Endothelial cell of umbilical vein (primary cell): ENCODE measurements at regions not wholly inside any gene's neighbourhood (a gene's known extent, or its start where the extent isn't known, plus 50 kb on each side); places are given as distances from the start of the nearest gene placed in this dataset.

ENCODE experiments used
- BruUV-seq: library from RNA; stranded (reverse); fragments of 400-500 nt; replicated peaks from 2 replicates; lab custom pipeline; 2021; lab: Mats Ljungman, UMichigan
- CTCF ChIA-PET: fragments of 300-600, 350-600 bp; sonication (Branson Sonifier 250); formaldehyde crosslinking; loops from one replicate; lab custom pipeline; 2021; ENCODE audit warnings: antibody characterized with exemption, inconsistent platforms; lab: Charles Lee
- POLR2A ChIA-PET: fragments of 300-600, 350-600 bp; sonication (Branson Sonifier 250); formaldehyde crosslinking; loops from one replicate; lab custom pipeline; 2021; ENCODE audit warnings: antibody characterized with exemption, inconsistent platforms; lab: Charles Lee
- DNase-seq: peaks from one replicate; pipeline ENCODE4 v3.0.0-alpha.2; 2011; ENCODE audit warnings: low read depth, low spot score
- FAIRE-seq: peaks from 2 replicates; lab custom pipeline; 2011; peaks lifted over from hg19 to GRCh38; lab: Jason Lieb, UNC
- H2AFZ ChIP-seq: 2 replicates; pipeline ENCODE4 v1.6.0; 2012; ENCODE audit warnings: low read depth, low read length, control low read depth, inconsistent platforms
- H3K27ac ChIP-seq: 2 replicates; pipeline ENCODE4 v1.5.1; 2011; ENCODE audit warnings: low read depth, mild to moderate bottlenecking, control low read depth, low read length, moderate library complexity; ENCODE audit not compliant: insufficient read depth
- H3K27me3 ChIP-seq, 2 experiments: 2 replicates each; pipeline versions ENCODE4 v1.6.0 to v1.6.1; 2011; ENCODE audit warnings: low read length in 2 of 2, mixed read lengths in 1 of 2; ENCODE audit not compliant: control insufficient read depth in 2 of 2, insufficient read depth in 2 of 2
- H3K36me3 ChIP-seq, 2 experiments: 2 replicates in 1 of 2; 3 replicates in 1 of 2; pipeline ENCODE4 v1.5.1; 2011; ENCODE audit warnings: low read length in 2 of 2, mild to moderate bottlenecking in 1 of 2, moderate library complexity in 1 of 2; ENCODE audit not compliant: control insufficient read depth in 2 of 2, insufficient read depth in 2 of 2; ENCODE audit errors: extremely low read depth in 1 of 2
- H3K4me1 ChIP-seq: 3 replicates; pipeline ENCODE4 v1.5.1; 2011; ENCODE audit warnings: mild to moderate bottlenecking, low read length; ENCODE audit not compliant: control insufficient read depth, insufficient read depth; ENCODE audit errors: extremely low read depth
- H3K4me2 ChIP-seq: 2 replicates; pipeline ENCODE4 v1.6.1; 2011; ENCODE audit warnings: low read length, control low read depth, mixed read lengths; ENCODE audit not compliant: insufficient read depth
- H3K4me3 ChIP-seq, 3 experiments: fragments of 200-600 bp in 1 of 3; sonication (generic), shearing (Covaris generic) in 1 of 3; replicated peaks in 1 of 3; 2 replicates each; pipeline ENCODE4 v1.5.1; 2011 to 2016; ENCODE audit warnings: control low read depth in 3 of 3, low read length in 3 of 3, mild to moderate bottlenecking in 2 of 3, inconsistent platforms in 1 of 3, low read depth in 1 of 3, moderate library complexity in 1 of 3; ENCODE audit not compliant: insufficient read depth in 1 of 3
- H3K79me2 ChIP-seq: 2 replicates; pipeline ENCODE4 v1.6.0; 2012; ENCODE audit warnings: low read length, inconsistent platforms; ENCODE audit not compliant: control insufficient read depth, insufficient read depth
- H3K9ac ChIP-seq: replicated peaks from 2 replicates; pipeline ENCODE3; 2011; ENCODE audit warnings: low read length, control low read depth; ENCODE audit not compliant: insufficient read depth; ENCODE audit errors: extremely low read depth
- H3K9me1 ChIP-seq: replicated peaks from 3 replicates; pipeline ENCODE4 v1.6.0; 2011; ENCODE audit warnings: mild to moderate bottlenecking, low read length; ENCODE audit not compliant: control insufficient read depth, insufficient read depth; ENCODE audit errors: extremely low read depth
- H3K9me3 ChIP-seq: replicated peaks from 2 replicates; pipeline ENCODE4 v1.5.1; 2012; ENCODE audit warnings: low read length, inconsistent platforms; ENCODE audit not compliant: control insufficient read depth, insufficient read depth
- H4K20me1 ChIP-seq: replicated peaks from 2 replicates; pipeline ENCODE3; 2011; ENCODE audit warnings: mild to moderate bottlenecking, low read length; ENCODE audit not compliant: control insufficient read depth, insufficient read depth; ENCODE audit errors: extremely low read depth
- CTCF ChIP-seq, 2 donors: IDR thresholded peaks; 1 replicate in 1 of 2; 2 replicates in 1 of 2; pipeline ENCODE4 v1.5.1; 2011; ENCODE audit warnings: low read length in 2 of 2, mild to moderate bottlenecking in 2 of 2, moderate library complexity in 2 of 2, control low read depth in 1 of 2, inconsistent platforms in 1 of 2, low read depth in 1 of 2; ENCODE audit not compliant: insufficient read depth in 1 of 2; ENCODE audit errors: extremely low read depth in 1 of 2
- EZH2 ChIP-seq: IDR thresholded peaks from 2 replicates; pipeline ENCODE4 v1.6.1; 2012; ENCODE audit warnings: borderline replicate concordance, low read depth, mild to moderate bottlenecking, moderate library complexity, low read length, inconsistent platforms; ENCODE audit not compliant: severe bottlenecking
- FOS ChIP-seq: IDR thresholded peaks from 2 replicates; pipeline ENCODE4 v1.6.1; 2011; ENCODE audit warnings: mild to moderate bottlenecking, low read length, moderate library complexity, borderline replicate concordance; ENCODE audit not compliant: insufficient read depth
- GATA2 ChIP-seq: IDR thresholded peaks from 2 replicates; pipeline ENCODE4 v1.7.0; 2011; ENCODE audit warnings: low read depth, mild to moderate bottlenecking, moderate library complexity, mixed read lengths, low read length; ENCODE audit not compliant: insufficient read length, insufficient read depth
- JUN ChIP-seq: IDR thresholded peaks from 2 replicates; pipeline ENCODE4 v1.6.1; 2011; ENCODE audit warnings: borderline replicate concordance, low read depth; ENCODE audit not compliant: insufficient read length, insufficient read depth
- MYC ChIP-seq: IDR thresholded peaks from one replicate; pipeline ENCODE4 v1.6.1; 2011; ENCODE audit warnings: mild to moderate bottlenecking, low read depth, low read length
- POLR2A ChIP-seq: IDR thresholded peaks from 2 replicates; pipeline ENCODE4 v1.6.1; 2012; ENCODE audit warnings: low read depth, mild to moderate bottlenecking, control low read depth, low read length
- POLR2AphosphoS5 ChIP-seq: IDR thresholded peaks from 2 replicates; pipeline ENCODE4 v1.6.1; 2012; ENCODE audit warnings: low read depth, mild to moderate bottlenecking, control low read depth, low read length, moderate library complexity; ENCODE audit not compliant: insufficient read depth
- dilution Hi-C: fragments of 300-500 bp; cut with MboI; formaldehyde crosslinking; loops from one replicate; pipeline ENCODE4 v1.15.0; 2019; ENCODE audit warnings: low sequenced_read_pairs; ENCODE audit not compliant: extremely low pct_ligation_motif_present
- intact Hi-C: fragments of 100-400 bp; cut with micrococcal nuclease; formaldehyde crosslinking; loops from one replicate; pipeline ENCODE4 v1.10.0; 2022
- TF ChIP-seq, protein P1 (sequence below): IDR thresholded peaks from 2 replicates; pipeline ENCODE4 v1.6.1; 2011; ENCODE audit not compliant: insufficient read depth, insufficient read length

DNA sequence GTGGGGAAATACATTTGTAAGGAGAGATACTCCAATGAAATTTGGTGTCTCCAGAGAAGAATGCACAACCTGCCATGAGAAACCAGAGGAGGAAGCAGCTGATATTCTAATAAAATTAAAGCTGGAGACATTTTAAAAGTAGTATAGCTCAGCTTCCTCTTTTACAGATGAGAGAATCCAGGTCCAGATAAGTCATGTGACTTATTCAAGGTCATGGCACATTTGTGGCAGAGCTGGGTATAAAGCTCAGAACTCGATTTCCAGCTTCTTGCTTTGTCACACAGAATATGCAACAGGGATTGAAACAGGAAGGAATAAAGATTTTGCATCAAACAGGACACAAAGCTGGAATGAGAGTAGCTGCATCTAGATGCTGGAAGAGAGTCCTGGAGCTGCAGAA lies 174.8 kb downstream of the EMP1 start:
- peaks cover 0 to 2% of the 10 kb centered on the region in 2 experiments for H3K27me3 ChIP-seq
- no peaks in the 10 kb centered on the region for H3K9me1 ChIP-seq
- ChIA-PET POLR2A (no interaction called here), CTCF (interaction anchor here (1.1 to 4.3 kb wide), 3 partner anchors 9 to 796 kb away, joined by 3 to 48 read pairs (median 5); no protein-coding TSS in a partner anchor)
- H3K4me1 ChIP-seq, result no peaks in the 10 kb centered on the region
- dilution Hi-C loops, result no loop called here
- no peak overlapping the region for H3K9ac ChIP-seq
- no peaks in the 10 kb centered on the region for H3K9me3 ChIP-seq
- FAIRE-seq (no peak), DNase-seq (no peak)
- intact Hi-C loops, result no loop called here
- TF ChIP-seq GATA2 (no peak), POLR2A (no peak), JUN (no peak), MYC (no peak), EZH2 (no peak), POLR2AphosphoS5 (no peak), FOS (no peak), CTCF (IDR thresholded peaks at IDR 0.05; ENCODE audit: extremely low read depth in 1 of 2, insufficient read depth in 1 of 2, low read depth in 1 of 2, low read length in 2 of 2) (no peak)
- TF ChIP-seq, protein P1, sequence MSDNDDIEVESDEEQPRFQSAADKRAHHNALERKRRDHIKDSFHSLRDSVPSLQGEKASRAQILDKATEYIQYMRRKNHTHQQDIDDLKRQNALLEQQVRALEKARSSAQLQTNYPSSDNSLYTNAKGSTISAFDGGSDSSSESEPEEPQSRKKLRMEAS, result no peak
- no peaks in the 10 kb centered on the region for H3K79me2 ChIP-seq
- no peaks in the 10 kb centered on the region for H4K20me1 ChIP-seq
- no peak overlapping the region for H3K4me2 ChIP-seq
- BruUV-seq, result no TSS peak
- H2AFZ ChIP-seq, result no peak overlapping the region
- H3K27ac ChIP-seq, result no peak overlapping the region
- H3K36me3 ChIP-seq, result no peaks in the 10 kb centered on the region
- H3K4me3 ChIP-seq, result no peak overlapping the region
